VCaP (cell line): ENCODE measurements at regions not wholly inside any gene's neighbourhood (a gene's known extent, or its start where the extent isn't known, plus 50 kb on each side); places are given as distances from the start of the nearest gene placed in this dataset.
"Not testable (repeated sequence)": the region's sequence is repeated elsewhere in the genome, so short reads cannot be mapped to it uniquely, and the experiment has no call there.

Experiments
- H3K27ac ChIP-seq: fragments of 450-650 bp; 2 replicates; pipeline ENCODE4 v1.5.1; 2017
- TF ChIP-seq, protein P1 (sequence below): fragments of 450-650 bp; conservative IDR thresholded peaks from 2 replicates; pipeline ENCODE4 v1.5.1; 2017; ENCODE audit warnings: mild to moderate bottlenecking, moderate library complexity

GRCh38 chr18:30683836-30684235, 358.7 kb downstream of the DSC3 start:
- TF ChIP-seq, protein P1, sequence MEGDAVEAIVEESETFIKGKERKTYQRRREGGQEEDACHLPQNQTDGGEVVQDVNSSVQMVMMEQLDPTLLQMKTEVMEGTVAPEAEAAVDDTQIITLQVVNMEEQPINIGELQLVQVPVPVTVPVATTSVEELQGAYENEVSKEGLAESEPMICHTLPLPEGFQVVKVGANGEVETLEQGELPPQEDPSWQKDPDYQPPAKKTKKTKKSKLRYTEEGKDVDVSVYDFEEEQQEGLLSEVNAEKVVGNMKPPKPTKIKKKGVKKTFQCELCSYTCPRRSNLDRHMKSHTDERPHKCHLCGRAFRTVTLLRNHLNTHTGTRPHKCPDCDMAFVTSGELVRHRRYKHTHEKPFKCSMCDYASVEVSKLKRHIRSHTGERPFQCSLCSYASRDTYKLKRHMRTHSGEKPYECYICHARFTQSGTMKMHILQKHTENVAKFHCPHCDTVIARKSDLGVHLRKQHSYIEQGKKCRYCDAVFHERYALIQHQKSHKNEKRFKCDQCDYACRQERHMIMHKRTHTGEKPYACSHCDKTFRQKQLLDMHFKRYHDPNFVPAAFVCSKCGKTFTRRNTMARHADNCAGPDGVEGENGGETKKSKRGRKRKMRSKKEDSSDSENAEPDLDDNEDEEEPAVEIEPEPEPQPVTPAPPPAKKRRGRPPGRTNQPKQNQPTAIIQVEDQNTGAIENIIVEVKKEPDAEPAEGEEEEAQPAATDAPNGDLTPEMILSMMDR, result no peak
- no peak overlapping the region for H3K27ac ChIP-seq

GRCh38 chr18:30682672-30683071, 359.9 kb downstream of the DSC3 start:
- TF ChIP-seq, protein P1, result no peak
- H3K27ac ChIP-seq, result no peak overlapping the region

- H3K27ac ChIP-seq, result no peak overlapping the region
- TF ChIP-seq, protein P1, result no peak
Measured at GRCh38 chr18:30679285-30679930, 363.1 kb downstream of the DSC3 start.

GRCh38 chr18:30677813-30678212, 364.7 kb downstream of the DSC3 start:
- not testable (repeated sequence) for H3K27ac ChIP-seq

- TF ChIP-seq, protein P1, result no peak
- H3K27ac ChIP-seq, result no peak overlapping the region
Measured at GRCh38 chr18:30676053-30676480, 366.5 kb downstream of the DSC3 start.

GRCh38 chr18:30675493-30675892, 367.0 kb downstream of the DSC3 start:
- H3K27ac ChIP-seq, result no peak overlapping the region
- TF ChIP-seq, protein P1, result no peak

- TF ChIP-seq, protein P1, result no peak
- no peak overlapping the region for H3K27ac ChIP-seq
Measured at GRCh38 chr18:30675072-30675471, 367.5 kb downstream of the DSC3 start.

DNA sequence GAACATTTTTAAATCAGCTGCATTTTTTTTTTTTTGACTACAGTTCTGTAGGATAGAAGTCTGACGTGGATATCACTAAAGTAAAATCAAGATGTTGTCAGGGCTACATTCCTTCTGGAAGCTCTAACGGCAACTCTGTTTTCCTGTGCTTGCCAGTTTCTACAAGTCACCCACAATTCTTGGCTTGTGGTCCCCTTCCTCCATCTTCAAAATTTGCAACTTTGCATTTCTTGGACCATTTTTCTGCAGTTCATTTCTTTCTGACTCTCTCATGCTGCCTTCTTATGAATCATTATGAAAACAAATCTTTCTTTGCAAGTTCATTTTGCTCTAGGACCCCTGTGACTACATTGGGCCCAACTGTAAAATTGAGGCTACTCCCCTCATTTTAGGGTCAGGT, 367.9 kb downstream of the DSC3 start:
- no peak overlapping the region for H3K27ac ChIP-seq
- TF ChIP-seq, protein P1, result no peak

- not testable (repeated sequence) for H3K27ac ChIP-seq
Measured at GRCh38 chr18:30672439-30672838, 370.1 kb downstream of the DSC3 start.
